ENCODE measurements at regions not wholly inside any gene's neighbourhood (a gene's known extent, or its start where the extent isn't known, plus 50 kb on each side); places are given as distances from the start of the nearest gene placed in this dataset.

DNA sequence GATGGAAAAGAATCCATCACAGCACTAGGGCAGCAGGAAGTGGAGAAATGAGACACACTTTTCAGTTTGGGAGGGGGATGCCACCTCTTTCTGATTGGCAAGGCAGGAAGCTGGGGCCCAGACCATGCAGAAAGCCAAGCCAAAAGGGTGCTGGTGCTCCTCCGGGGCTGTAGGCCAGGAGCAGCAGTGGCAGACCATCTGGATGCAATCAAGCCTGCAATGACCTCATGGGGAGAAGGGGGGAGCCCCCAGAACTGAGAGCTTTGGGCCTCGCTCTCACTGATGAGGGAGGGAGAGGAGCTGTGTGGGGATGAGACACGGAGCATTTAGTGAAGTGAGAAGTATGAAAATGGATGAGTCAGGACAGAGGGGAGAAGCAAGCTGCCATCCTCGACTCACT, 141.3 kb upstream of the NALF2 start:
- no peak for DNase-seq

- no peak for DNase-seq
These were observed 141.8 kb upstream of the NALF2 start for GRCh38 chrX:69362354-69362753.

GRCh38 chrX:69361311-69361845, 142.7 kb upstream of the NALF2 start:
- DNase-seq = no peak

DNA sequence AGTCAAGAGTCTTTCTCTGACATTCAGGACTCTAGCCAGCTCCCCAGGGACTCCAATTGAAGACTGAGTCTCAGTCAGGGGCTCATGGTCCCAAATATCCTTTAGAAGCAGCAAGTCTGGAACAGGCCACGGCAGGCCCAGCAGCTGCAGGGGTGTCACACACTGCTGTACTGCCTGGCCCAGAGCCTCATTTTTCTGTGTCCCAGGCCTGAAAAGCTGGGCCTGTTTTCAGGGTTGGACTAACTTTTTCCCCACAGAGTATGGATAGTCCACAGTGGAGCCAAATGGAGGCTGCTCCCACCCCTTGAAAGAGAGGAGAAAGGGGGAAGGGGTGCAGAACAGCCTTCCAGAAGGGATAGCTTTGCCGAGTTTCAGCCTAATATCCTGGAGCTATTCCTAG, 146.8 kb upstream of the NALF2 start:
- DNase-seq = no peak

DNA sequence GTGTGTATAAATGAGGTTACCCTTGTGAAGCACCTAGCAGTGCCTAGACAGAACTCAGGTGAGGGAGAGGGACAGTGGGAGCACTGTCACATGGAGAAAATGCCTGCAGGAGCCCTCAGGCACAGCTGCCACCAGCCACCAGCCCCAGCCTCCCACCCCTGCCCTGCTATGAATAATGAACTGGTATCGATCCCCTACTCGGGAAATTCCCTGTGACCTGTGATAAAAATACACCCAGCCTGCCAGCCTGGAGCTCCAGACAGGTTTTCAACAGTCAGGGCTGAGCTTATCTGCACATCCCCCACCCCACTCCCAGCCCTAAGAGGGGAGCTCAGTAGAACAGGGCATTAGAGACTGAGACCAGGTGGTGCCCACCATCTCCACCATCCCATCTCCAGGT, 159.6 kb upstream of the PJA1 start:
- no peak for DNase-seq

DNA sequence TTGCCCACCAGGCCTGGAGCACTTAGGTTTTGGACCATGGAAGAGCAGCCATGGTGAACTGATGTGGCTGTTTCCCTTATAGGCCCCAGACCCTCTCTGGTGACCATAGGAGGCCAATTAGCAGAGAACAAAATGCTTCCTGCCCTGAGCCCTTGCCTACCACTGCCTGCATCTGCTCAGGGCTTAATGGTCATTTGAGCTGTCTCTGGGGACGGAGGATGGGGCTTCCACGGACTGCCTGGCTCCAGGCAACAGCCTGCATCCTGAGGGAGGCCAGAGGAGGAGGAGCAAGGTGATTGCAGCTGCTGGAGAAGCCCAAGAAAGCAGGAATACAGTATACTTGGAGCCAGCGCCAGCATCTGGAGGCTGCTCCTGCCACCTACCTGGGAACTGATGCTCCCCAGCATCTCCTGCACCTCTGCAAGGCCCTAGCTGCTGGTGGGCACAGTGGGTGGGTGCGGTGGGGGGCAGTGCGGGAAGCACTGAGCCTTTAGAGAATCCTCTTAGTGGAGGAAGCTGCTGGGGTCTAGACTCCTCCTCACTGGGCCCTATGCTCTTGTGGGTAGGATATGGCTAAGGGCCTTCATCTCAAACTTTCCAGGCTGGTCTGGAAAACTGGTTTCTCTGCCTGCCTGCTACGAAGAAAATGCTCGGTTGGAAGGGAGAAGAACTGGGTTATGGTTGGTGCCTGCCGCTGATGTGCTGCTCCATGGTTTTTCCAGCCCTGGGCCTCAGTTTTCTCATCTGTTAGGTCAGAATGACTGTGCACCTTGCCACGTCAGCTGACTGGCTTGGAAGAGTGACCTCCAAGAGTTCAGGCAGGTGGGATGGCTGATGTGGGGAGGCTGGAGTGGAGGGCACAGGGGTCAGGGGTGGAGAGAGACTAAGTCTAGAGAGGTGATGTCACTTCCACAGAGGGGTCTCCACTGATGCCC, 158.8 kb upstream of the PJA1 start:
- DNase-seq = no peak

DNA sequence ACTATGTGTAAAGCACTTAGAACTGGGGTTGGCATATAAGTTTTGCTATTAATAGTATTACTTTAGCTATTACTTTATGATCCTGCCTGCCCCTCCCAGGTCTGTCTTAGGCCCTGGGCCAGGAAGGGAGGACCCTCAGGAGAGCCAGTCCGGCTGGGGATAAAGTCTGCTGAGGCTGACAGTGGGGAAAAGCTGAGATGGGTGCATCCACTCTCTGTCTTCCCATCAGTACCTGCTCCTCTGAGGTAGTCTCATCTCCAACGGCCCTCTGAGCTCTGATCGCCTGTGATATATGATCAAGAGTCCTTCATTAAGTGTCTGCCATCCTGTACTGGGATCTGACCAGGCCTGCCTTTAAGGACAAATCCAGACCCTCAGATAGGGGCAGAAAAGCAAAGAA, 156.5 kb upstream of the PJA1 start:
- DNase-seq = no peak

DNA sequence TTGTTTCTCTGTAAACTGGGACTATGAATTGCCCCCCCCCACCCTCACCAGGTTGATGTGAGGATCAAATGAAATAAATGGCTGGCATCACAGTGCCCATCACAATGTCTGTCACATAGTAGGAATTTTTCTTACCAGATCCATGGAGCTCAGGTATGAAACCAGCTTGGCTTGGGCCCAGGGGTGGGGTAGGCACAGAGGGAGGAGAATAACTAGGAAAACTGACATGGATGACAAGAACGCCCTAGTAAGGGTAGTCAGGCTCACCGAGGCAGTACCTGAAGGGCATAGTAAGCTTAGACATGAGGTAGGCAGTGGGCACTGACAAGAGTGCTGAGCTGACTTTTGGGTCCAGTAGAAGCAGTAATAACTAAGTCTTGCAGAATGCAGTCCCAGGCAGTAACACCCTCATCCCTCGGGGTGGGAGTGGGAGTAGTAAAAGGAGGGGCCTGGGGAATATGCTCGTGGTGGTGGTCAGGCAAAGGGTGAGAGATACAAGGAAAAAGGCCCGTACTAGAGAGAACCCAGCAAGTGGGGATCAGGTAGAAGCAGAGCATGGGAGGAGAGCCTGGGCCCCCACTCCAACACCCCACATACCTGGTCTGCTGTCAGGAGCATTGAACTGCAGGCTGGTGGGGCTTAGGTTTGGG, 155.9 kb upstream of the PJA1 start:
- DNase-seq = no peak

GRCh38 chrX:69320116-69320515, 154.9 kb upstream of the PJA1 start:
- DNase-seq = no peak

- no peak for DNase-seq
These were observed 154.1 kb upstream of the PJA1 start for GRCh38 chrX:69319376-69319775.

DNA sequence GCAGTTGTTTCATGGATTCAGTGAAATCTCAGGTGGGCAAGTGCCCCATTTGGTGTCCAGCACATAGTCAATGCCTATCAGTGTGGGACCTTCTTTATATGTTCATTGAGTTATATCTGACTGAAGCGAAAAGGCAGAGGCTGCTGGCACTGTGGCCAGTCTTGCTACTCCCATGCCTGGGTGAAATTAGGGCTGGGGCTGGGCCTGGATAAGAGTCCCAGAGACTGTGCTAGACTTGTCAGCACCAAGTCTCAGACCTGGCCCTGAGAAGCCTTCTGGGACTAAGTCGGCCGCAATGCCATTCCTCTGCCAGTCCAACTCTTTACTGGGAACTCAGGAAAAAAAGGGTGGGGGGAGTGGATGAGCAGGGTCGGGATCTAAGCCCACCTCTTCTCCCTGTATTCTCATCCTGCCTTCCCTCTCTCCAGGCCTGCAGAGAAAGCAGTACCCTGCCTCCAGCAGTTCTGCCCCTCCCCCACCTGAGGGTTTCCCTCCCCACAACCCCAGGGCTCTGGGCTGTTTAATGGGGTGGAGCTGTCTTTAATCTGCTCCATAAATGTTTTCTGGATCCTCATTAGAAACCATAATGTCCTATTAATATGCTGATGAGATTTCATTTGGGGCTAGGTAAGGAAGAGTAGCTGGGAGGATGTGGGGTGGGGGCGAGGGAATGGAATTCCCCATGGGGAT, 153.5 kb upstream of the PJA1 start:
- DNase-seq = no peak

DNA sequence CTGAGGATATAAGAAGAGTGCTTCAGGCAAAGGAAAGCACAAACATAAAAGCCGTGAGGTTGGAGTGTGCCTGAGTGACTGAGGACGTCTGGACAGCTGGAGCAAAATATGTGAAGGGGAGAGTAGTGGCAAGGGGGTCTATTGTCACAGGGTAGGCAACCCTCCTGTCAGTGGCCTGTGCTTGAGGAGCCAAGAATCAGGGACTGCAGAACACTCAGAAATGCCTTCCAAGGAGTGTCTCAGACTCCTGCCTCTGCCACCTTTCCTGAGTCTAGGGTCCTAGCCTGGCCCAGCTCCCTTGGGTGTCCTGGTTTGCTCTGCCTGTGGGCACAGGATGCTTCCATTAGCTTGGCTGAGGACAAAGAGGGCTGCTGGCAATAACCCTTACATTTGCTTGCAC, 152.5 kb upstream of the PJA1 start:
- no peak for DNase-seq

- no peak for DNase-seq
These were observed 149.4 kb upstream of the PJA1 start for GRCh38 chrX:69314436-69315348.

GRCh38 chrX:69313617-69314290, 148.5 kb upstream of the PJA1 start:
- DNase-seq = no peak

GRCh38 chrX:69311936-69312670, 146.8 kb upstream of the PJA1 start:
- no peak for DNase-seq

GRCh38 chrX:69309074-69309792, 144.0 kb upstream of the PJA1 start:
- no peak for DNase-seq

GRCh38 chrX:69307756-69308155, 142.5 kb upstream of the PJA1 start:
- DNase-seq = no peak

DNA sequence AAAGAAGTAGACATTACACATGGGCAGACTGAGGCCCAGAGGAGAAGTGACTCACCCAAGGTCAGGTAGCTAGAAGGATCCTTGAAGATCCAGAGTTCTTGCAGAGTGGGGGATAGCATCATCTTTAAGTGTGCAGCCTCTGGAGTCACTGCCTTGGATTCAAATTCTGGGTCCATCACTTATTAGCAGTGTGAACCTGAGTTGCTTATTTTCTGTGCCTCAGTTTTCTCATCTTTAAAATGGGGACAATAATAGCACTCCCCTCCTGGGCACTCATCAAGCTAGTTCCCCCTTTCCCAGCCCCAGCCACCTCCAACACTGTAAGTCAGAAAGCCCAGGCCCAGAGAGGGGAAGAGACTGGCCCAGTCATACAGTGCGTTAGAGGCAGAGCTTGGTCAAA, 141.8 kb upstream of the PJA1 start:
- DNase-seq = no peak

- DNase-seq = no peak
These were observed 140.8 kb upstream of the PJA1 start for GRCh38 chrX:69306063-69306404.

- no peak for DNase-seq
These were observed 140.2 kb upstream of the PJA1 start for GRCh38 chrX:69305333-69306062.
